ENCODE measurements at regions not wholly inside any gene's neighbourhood (a gene's known extent, or its start where the extent isn't known, plus 50 kb on each side); places are given as distances from the start of the nearest gene placed in this dataset.

DNA sequence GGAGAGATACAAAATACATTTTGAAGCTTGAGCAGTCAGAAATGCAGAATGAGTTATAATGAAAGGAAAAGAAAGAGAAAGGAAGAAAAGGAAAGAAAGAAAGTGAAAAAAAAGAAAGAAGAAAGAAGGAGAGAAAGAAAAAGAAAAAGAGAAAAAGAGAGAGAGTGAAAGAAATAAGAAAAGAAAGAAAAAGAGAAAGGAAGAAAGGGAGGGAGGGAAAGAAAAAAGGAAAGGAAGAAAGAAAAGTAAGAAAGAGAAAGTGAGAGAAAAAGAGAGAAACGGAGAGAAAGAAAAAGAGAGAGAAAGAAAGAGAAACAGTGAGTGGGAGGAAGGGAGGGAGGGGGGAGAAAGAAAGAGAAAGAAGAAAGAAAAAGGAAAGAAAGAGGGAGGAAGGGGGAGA lies 549.9 kb downstream of the GALC start:
- H3K9me3 Mint-ChIP-seq (ENCODE audit: low read depth, unreplicated experiment) = peaks cover 3% of the 10 kb centered on the region
- no peaks in the 10 kb centered on the region for H3K36me3 Mint-ChIP-seq (ENCODE audit: insufficient read depth, unreplicated experiment)
- H3K27ac Mint-ChIP-seq (ENCODE audit: unreplicated experiment) = no peak overlapping the region
- TF ChIP-seq, protein P1, sequence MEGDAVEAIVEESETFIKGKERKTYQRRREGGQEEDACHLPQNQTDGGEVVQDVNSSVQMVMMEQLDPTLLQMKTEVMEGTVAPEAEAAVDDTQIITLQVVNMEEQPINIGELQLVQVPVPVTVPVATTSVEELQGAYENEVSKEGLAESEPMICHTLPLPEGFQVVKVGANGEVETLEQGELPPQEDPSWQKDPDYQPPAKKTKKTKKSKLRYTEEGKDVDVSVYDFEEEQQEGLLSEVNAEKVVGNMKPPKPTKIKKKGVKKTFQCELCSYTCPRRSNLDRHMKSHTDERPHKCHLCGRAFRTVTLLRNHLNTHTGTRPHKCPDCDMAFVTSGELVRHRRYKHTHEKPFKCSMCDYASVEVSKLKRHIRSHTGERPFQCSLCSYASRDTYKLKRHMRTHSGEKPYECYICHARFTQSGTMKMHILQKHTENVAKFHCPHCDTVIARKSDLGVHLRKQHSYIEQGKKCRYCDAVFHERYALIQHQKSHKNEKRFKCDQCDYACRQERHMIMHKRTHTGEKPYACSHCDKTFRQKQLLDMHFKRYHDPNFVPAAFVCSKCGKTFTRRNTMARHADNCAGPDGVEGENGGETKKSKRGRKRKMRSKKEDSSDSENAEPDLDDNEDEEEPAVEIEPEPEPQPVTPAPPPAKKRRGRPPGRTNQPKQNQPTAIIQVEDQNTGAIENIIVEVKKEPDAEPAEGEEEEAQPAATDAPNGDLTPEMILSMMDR (IDR thresholded peaks at IDR 0.05; ENCODE audit: unreplicated experiment) = no peak
- DNase-seq = no peak
- peaks cover 13% of the 10 kb centered on the region for H3K4me1 Mint-ChIP-seq (ENCODE audit: low read depth, unreplicated experiment)
- no peaks in the 10 kb centered on the region for H3K27me3 Mint-ChIP-seq (ENCODE audit: unreplicated experiment)
- CTCF ChIA-PET = no interaction called here
- H3K4me3 Mint-ChIP-seq (ENCODE audit: low read depth, unreplicated experiment) = no peak overlapping the region
- BruUV-seq (replicated peaks) = no TSS peak
- intact Hi-C loops (cut with micrococcal nuclease; ENCODE audit: unreplicated experiment) = no loop called here

GRCh38 chr14:87437158-87437557 lies 555.8 kb downstream of the GALC start:
- no peak overlapping the region for H3K4me3 Mint-ChIP-seq (ENCODE audit: low read depth, unreplicated experiment)
- TF ChIP-seq, protein P1 (IDR thresholded peaks at IDR 0.05; ENCODE audit: unreplicated experiment) = no peak
- no peaks in the 10 kb centered on the region for H3K27me3 Mint-ChIP-seq (ENCODE audit: unreplicated experiment)
- CTCF ChIA-PET = no interaction called here
- no TSS peak for BruUV-seq (replicated peaks)
- H3K9me3 Mint-ChIP-seq (ENCODE audit: low read depth, unreplicated experiment) = no peaks in the 10 kb centered on the region
- peaks cover 17% of the 10 kb centered on the region for H3K4me1 Mint-ChIP-seq (ENCODE audit: low read depth, unreplicated experiment)
- intact Hi-C loops (cut with micrococcal nuclease; ENCODE audit: unreplicated experiment) = loop anchor here (10.0 kb wide), 1 partner anchor 178 kb away; no protein-coding TSS in a partner anchor
- DNase-seq = no peak
- no peak overlapping the region for H3K27ac Mint-ChIP-seq (ENCODE audit: unreplicated experiment)
- H3K36me3 Mint-ChIP-seq (ENCODE audit: insufficient read depth, unreplicated experiment) = no peaks in the 10 kb centered on the region

DNA sequence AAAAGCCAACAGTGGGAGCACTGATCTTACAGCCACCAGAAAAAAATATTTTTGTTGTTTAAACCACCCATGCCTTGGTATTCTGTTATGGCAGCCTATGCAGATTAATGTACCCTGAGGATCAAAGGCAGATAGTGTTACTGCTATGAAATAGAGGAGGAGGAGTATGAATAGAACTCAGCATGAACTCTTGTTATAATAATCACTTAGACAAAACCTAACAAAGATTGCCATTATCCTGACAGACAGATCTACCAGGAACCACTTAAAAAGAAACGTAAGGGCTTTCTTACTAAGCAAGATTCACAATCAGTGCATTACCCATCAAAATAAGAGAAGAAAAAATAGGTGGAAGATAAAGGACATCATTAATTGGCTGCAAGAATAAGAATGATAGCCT lies 558.3 kb downstream of the GALC start:
- TF ChIP-seq, protein P1 (IDR thresholded peaks at IDR 0.05; ENCODE audit: unreplicated experiment) = no peak
- no TSS peak for BruUV-seq (replicated peaks)
- Mint-ChIP-seq H3K9me3 (ENCODE audit: low read depth, unreplicated experiment) (no peaks in the 10 kb centered on the region), H3K27me3 (ENCODE audit: unreplicated experiment) (no peaks in the 10 kb centered on the region), H3K4me1 (ENCODE audit: low read depth, unreplicated experiment) (peaks cover 17% of the 10 kb centered on the region), H3K36me3 (ENCODE audit: insufficient read depth, unreplicated experiment) (no peaks in the 10 kb centered on the region), H3K27ac (ENCODE audit: unreplicated experiment) (no peak overlapping the region), H3K4me3 (ENCODE audit: low read depth, unreplicated experiment) (no peak overlapping the region)
- intact Hi-C loops (cut with micrococcal nuclease; ENCODE audit: unreplicated experiment) = loop anchor here (5.0 to 10.0 kb wide), 2 partner anchors 58 to 180 kb away; no protein-coding TSS in a partner anchor
- CTCF ChIA-PET = no interaction called here
- no peak for DNase-seq

GRCh38 chr14:87434011-87434410 lies 559.0 kb downstream of the GALC start:
- Mint-ChIP-seq H3K4me3 (ENCODE audit: low read depth, unreplicated experiment) (no peak overlapping the region), H3K36me3 (ENCODE audit: insufficient read depth, unreplicated experiment) (no peaks in the 10 kb centered on the region), H3K4me1 (ENCODE audit: low read depth, unreplicated experiment) (peaks cover 17% of the 10 kb centered on the region), H3K27me3 (ENCODE audit: unreplicated experiment) (no peaks in the 10 kb centered on the region), H3K9me3 (ENCODE audit: low read depth, unreplicated experiment) (no peaks in the 10 kb centered on the region), H3K27ac (ENCODE audit: unreplicated experiment) (peak overlapping the region; percentile 57)
- intact Hi-C loops (cut with micrococcal nuclease; ENCODE audit: unreplicated experiment) = loop anchor here (5.0 to 10.0 kb wide), 2 partner anchors 58 to 181 kb away; no protein-coding TSS in a partner anchor
- TF ChIP-seq, protein P1 (IDR thresholded peaks at IDR 0.05; ENCODE audit: unreplicated experiment) = no peak
- no peak for DNase-seq
- CTCF ChIA-PET = interaction anchor here (1.3 kb wide), 1 partner anchor 182 kb away, joined by 5 read pairs; no protein-coding TSS in a partner anchor
- no TSS peak for BruUV-seq (replicated peaks)

Measured in Calu3 (cell line).